GM21528 (cell line): ENCODE measurements at regions not wholly inside any gene's neighbourhood (a gene's known extent, or its start where the extent isn't known, plus 50 kb on each side); places are given as distances from the start of the nearest gene placed in this dataset.

Source experiments
- ATAC-seq: cut with Tn5 transposase; IDR thresholded peaks from one replicate; pipeline ENCODE4 v1.9.1; 2021; ENCODE audit warnings: mild to moderate bottlenecking, moderate library complexity; ENCODE audit not compliant: unreplicated experiment, low FRiP score

DNA sequence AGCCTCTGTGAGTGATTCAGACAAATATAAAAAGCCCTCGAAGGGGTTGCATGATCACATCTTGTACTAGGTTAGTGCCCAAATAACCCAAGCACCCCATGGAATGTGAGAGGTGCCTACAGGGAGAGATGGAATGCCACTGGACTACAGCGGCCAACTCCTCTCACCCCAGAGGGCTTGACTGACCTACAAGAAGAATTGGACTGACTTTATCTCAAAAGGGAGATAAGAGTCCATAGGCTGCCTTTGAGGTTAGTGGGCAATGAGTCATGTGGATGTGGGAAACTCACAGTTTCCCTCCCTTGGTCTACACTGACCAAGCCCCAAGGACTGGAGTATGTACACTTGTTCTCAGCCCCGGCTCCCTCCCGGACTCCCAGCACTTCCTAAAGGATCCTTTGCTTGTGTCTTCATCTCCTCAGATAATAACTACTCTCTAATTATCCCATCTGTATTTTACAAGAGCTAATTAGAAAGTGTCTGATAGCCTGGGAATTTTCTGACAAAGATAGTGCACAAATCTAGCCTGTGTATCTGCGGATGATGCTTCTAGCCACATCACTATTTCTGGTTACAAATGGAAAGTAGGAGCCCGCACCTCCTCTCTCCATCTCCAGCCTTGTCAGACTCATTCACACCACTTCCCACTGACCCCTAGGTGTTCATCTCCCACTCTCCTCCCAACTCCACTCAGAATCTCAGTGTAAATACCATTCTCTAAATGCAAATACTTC, 547.8 kb upstream of the TBL1XR1 start:
- ATAC-seq = no peak

DNA sequence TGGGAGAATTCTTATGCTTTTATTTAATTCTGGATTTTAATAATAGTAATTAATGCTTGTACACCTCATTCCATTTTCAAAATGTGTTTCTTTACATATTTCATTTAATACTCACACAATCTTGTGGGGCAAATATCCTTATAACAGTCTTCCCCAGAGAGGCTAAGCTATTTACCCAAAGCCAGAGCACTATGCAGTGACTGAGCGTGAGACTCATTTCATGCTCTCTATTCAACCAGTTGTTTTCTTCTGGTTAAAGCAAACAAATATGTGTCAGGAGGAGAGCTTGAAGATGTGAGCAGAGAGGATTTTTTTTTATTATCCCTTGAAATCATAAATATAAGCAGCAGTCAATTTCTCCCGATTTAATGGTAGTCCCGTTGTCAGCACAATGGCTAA, 548.3 kb upstream of the TBL1XR1 start:
- no peak for ATAC-seq

DNA sequence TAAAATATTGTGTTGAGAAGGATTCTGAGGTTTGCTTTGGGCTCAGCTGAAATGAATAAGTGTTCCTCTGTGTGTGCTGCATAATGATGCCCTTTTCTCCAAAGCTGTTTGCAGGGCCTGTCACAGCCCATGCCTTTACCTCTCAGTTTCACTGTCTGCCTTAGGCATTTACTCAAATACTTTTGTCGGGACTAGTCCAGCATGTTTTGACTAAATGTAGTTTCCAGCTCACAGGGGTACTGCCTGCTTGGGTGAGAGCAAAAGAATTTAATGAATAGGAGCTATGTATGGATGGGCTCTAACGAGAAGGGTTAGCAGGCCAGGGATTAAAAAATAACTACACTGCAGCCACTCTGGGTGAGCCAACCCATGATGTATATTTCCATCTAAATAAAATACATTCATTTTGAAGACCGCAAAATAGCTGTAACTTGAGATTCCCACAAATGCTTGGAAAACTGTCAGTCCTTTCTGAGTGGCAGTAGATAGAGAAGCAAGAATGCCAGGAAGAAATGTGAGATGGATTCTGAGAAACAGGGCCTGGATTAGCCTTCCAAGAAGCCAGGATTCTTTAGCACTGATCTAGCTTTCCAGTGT, 549.2 kb upstream of the TBL1XR1 start:
- no peak for ATAC-seq

DNA sequence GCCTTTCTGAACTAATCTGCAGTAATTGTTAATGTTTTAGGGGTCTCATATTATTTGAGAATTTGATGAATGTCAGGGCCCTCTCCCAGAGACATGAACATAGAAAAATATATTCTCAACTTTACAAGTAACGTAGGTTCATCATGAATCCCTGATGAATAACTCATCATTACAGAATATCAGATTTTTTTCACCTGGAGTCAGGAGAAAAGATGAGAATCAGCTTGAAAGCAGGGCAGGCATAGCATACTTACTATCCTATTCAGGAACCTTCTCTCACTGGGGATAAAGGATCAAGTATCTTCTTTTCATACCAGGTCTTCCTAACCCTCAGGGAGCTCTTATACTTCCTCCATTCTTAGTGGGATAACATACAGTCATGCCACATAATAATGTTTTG, 552.6 kb upstream of the TBL1XR1 start:
- ATAC-seq = no peak

DNA sequence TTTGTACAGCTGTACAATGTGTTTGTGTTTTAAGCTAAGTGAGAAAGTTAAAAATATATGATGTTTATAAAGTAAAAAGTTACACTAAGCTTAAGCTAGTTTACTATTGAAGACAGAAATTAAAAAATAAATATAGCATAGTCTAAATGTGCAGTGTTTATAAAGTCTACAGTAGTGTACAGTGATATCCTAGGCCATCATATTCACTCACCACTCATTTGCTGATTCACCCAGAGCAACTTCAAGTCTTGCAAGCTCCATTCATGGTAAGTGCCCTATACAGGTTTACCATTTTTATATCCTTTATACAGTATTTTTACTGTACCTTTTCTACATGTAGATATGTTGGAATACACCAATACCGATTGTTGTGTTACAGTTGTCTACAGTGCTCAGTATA, 553.2 kb upstream of the TBL1XR1 start:
- no peak for ATAC-seq

DNA sequence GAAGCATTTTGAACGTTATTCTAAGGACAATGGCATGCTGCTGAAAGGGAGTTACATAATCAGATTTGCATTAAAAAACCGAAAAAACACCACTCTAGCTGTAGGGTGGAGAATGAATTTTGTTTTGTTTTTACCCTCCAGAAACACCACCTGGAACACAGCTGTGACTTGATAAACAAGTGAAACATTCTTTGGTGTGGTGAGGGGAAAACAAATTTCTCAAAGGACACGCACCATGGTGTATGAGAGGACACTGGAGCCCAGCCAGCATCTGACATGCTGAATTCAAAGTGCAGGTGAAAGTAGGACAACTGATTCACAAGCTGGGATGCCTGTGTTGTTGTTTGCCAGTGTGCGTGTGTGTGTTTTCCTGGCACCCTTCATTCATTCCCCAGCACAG, 554.5 kb upstream of the TBL1XR1 start:
- no peak for ATAC-seq

DNA sequence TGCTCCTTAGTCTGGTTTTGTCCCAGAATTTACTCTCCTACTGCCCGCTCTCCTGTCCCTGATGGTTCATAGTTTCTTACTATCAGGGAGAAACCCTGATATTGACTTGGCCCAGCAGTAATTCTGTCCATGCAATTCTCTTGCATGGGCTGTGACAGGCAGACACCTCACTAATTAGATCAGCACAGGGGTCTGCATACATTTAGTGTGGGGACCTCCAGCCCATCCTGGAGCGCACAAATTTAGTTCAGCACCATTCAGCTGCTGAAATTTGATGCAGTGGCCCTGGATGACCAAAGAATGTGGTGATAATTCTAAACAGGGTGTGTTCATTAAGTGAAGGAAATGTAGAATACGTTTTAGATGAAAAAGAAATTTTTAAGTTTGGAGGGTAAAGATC, 555.5 kb upstream of the TBL1XR1 start:
- no peak for ATAC-seq

DNA sequence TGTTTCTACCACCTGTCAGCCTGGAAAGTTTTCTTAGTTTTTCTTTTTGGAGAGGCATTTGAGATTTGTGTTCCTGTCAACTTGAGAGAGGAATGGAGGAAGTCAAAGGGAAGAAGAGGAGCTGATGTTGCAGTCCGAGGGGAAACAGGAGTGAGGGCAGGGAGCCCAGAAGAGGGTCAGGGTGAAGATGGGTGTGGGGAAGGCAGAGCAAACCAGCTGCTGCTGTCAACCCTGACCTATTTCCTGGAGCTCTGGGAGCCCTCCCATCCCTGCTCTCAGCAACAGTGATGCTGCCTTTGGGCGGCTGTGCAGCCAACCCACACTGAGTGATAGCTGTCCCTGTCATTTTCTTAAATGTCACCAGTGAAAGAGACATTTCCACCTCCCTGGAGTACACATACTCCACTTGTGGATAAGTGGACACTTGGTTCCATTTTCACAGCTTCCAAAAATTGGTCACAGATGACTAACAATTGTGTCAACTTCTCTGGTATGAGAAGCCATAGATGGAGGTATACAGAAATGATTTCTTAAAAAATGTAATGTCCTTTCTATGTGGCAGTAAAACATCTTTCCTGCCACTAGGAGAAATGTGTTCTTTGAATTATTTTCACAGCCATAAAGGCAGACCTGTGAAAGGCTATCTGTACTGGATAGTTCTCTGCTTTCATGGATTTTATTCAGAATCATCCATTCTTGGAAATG, 556.3 kb upstream of the TBL1XR1 start:
- ATAC-seq = no peak

DNA sequence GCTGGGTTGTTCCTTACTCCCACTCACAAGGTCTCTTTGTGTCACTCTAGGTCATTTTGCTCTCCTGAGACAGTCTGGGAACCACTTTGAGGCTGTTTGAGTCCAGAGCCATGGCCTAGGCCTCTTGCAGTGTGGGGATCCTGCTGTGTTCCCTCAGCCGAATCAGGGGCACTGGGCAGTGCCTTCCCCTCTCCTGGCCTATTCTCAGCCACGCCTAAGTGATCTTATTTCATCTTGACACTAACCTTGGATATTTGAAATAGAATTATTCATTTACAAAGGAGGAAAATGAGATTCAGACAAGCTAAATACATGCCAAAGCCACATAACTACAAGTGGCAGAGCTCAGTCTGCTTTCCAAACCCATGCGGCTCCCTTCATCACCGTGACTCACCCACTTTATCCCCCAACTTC, 557.2 kb upstream of the TBL1XR1 start:
- ATAC-seq = no peak

DNA sequence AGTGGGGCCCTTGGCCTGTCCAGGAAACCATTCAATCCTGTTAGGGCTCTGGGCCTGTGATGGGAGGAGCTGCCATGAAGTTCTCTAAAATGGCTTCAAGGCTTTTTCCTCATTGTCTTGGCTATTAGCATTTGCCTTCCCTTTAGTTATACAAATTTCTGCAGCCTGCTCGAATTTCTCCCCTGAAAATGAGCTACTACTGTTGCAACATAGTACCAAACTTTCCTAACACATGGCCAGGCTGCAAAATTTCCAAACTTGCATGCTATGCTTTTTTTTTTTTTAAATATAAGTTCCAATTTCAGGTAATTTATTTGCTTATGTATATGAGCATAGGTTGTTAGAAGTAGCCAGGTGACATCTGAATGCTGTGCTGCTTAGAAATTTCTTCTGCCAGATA, 560.8 kb upstream of the TBL1XR1 start:
- ATAC-seq = no peak

DNA sequence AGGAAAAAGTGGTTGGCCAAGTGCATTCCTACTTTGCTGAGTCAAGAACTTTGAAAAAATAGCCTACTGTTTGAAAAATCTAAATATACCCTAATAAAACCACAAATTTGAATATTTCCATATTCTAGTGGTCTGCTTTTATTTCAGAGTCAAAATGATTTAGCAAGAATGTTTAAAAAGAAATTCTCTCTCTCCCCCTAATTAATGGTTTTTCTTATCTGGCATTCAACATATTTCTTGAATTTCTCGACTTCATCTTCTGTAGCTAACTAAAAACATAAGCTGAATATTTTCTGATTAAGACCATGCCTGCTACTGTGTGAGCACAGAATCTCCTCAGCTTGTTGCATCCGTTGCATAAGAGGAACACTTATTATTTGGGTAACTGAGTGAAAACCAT, 563.5 kb upstream of the TBL1XR1 start:
- ATAC-seq = no peak

DNA sequence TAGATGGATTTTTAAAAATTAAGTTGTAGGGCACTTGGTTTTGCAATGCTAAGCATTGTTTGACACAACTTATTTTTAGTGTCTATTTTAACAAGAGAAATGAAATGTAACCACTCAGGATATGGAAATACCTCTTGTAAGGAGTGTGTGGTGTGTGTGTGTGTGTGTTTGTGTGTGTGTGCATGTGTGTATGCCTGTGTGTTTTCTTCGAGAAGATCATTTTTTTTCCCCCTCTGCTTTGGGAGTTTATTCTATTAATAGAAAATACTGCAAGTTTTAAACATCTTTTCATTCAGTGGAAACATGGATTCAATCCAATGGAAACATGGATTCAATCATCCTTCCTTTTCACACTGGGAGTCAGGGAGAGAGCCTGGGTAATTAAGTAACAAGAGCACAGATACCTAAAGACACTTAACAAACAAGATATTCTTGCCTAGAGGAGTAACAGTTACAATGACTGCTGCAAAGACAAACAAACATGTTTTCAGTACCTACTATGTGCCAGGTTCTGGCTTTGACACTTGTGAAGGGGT, 567.2 kb upstream of the TBL1XR1 start:
- ATAC-seq = no peak

DNA sequence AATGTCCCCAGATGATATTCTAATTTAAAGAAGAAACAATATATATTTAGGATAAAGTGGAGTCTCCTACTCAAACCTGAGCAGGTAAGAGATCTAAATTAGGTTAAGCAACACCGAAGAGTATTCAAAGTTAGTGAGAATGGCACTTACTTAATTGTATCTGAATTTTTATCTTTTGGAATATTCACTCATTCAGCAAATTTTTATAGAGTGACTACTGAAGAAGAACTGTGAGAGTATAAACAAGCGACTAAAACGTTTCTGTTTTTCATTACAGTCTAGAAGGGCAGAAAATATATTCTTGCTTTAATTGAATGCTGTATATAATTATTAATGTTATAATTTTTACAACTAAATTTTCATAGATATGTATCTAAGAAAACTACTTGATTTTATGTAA, 567.7 kb upstream of the TBL1XR1 start:
- ATAC-seq = no peak

DNA sequence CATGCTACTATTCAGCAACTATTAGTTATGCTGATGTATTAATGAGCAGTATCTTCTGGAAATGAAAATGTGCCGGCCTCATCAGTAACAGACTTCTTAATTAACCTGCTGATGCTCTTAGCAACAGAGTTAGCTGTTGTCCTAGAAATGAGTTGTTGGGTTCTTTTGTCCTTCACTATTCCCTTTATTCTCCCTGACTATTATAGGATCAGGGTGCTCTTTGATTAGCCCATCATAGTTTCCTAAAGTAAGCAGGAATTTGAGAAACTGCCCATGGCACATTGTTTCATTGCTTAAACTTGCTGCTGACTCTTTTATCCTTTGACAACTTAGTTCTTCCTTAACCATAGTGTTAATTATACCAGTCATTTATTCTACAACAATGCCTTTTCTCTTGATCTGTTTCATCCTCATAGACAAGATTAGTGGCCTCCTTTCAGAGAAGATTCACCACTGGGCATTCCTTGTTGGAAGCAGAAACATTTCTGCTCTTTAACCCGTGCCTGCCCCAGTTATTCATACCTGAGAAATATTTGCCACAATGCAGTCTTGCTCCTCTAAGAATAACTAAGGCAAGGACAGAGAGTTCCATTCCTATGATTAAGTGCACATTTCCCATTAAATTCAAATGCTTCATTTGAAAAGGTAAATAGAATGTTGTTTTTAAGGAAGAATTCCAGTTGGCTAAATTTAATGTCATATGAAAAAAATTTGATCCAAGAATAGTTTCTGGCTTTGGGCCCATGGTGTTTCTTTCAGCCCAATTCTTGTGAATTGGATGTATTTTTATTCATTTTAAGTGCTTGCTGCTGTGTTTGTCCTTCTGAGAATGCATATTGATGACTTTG, 573.3 kb upstream of the TBL1XR1 start:
- no peak for ATAC-seq

DNA sequence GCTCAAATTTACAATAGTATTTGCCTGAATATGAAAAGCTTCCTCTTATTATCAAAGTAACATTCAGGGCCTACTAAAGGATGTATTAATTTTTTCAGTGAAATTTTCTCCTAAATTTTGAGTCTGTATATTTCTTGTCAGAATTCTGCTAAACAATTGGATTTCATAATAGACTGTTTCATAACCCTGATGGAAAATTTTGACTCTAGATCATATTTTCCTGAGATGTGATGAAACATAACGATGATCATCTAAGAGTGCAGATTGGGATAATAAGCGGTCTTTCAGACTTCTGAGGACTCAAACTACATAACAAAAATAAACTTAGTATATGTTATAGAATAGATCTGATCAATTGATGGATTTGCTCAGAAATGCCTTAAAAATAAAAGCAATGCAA, 574.5 kb upstream of the TBL1XR1 start:
- no peak for ATAC-seq

DNA sequence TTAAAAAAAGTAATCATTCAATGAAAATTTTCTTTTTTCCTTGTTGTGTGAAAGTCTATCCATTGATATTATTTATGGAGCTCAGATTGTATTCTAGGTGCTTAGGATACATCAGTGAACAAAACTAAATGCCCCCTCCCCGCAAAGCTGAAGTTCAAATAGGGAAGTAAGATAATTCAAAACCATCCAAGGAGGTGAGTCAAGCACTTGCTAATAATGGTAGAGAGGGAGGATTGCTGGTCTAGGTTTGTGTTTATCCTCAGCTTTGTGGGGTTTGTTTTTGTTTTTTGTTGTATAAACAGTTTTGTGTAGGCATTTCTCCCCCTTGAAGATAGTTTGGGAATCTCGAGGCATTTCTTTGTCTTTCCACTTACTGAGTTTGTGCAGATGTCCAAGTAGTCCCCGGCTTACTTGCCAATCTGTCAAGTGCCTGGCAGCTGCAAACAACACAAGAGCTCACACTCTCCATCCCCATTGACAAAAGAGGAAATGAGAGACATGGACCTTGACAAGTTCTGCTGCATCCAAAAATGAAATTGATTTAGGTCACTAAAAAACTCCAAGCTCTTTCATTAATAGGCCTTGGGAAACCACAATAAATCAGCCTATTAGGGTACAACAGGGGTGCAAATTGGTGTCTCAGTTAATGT, 575.8 kb upstream of the TBL1XR1 start:
- ATAC-seq = no peak

DNA sequence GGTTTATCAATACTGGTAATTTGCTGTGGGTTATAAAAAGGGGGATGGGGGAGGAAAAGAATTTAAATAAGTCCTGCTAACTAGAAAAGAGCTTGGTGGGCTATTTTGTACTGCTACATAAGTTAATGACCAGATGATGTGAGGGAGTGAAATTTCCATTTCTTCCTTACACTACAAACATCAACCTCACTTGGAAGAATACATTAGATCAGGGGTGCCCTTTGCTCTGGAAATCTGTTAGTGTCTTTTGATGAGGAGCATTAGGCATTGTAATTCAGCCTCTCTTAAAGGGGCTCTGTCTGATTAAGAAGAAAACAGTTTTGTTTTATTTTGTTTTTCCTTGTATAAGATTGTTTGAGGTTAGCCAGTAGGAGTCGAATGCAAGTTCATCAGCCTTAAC, 576.4 kb upstream of the TBL1XR1 start:
- no peak for ATAC-seq

DNA sequence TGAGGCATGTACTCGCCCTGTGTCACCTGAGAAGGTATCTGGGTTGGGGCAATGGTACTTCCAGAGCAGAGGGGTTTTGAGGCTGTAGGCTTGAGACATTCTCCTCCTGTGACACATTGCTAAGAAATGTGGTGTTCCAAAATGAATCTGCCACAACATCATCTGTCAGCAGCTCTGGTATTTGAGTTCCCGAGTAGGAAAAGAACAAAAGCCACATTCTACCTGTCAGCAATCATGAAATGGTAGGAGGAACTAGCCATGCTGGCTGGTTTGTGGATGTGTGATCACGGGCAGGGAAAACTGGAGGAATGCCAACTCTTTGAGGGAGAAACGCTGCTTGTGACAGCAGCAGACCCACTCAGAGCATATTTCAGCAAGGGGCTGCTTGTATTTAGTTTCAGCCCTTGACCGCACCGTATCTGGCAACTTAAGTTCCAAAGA, 579.4 kb upstream of the TBL1XR1 start:
- no peak for ATAC-seq

DNA sequence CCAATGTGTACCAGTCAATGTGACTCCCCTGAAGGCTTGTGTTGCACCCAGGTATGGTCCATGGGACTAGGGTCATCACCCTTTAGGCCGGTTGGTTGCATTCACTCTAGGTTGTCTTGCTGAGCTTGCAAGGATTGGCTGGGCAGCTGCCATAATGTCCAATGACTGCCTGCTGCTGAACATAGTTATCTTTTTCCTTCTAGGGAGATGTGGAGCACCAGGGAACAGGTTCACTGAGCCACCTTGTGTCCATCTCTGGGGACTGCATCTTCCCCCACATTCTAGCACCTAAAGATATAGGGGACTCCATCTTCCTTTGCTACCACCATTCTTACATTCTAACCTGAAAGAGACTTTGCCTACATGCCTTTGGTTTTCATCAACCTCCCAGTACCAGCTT, 580.4 kb upstream of the TBL1XR1 start:
- peak; percentile 88 for ATAC-seq

DNA sequence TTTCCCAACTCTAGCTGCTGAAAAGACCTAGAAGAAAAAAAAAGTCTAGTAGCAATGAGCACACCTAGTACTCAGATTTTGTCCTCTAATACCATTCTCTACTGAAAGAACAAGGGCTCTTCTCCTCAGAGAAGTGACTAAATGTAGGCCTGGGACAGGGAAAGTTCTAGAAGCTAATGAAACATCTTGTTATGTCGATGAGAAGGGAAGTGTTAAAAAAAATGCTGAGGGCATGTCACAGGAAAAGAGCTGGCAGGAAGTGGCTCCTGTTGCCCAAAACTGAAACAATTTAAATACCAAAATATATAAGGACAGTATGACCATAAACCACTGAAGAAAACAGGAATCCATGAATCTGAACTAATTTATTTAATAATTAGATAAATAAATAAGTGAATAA, 581.4 kb upstream of the TBL1XR1 start:
- no peak for ATAC-seq
